ENCODE measurements at regions not wholly inside any gene's neighbourhood (a gene's known extent, or its start where the extent isn't known, plus 50 kb on each side); places are given as distances from the start of the nearest gene placed in this dataset.
A peak's percentile ranks its signal among the peaks of the same experiment; 100 is the strongest.

GRCh38 chr2:136395582-136395981, 277.6 kb upstream of the CXCR4 start:
- no peak for DNase-seq

- DNase-seq, result no peak
Measured at GRCh38 chr2:136394136-136395060, 276.4 kb upstream of the CXCR4 start.

GRCh38 chr2:136393514-136393913, 275.6 kb upstream of the CXCR4 start:
- no peak for DNase-seq

- DNase-seq, result no peak
Measured at GRCh38 chr2:136392897-136393505, 275.1 kb upstream of the CXCR4 start.

- DNase-seq, result no peak
Measured at GRCh38 chr2:136389809-136390208, 271.9 kb upstream of the CXCR4 start.

- DNase-seq, result no peak
Measured at GRCh38 chr2:136386046-136386445, 268.1 kb upstream of the CXCR4 start.

GRCh38 chr2:136384531-136385303, 266.8 kb upstream of the CXCR4 start:
- DNase-seq, result peak; percentile 3

GRCh38 chr2:136383167-136383566, 265.2 kb upstream of the CXCR4 start:
- DNase-seq, result no peak

GRCh38 chr2:136381722-136382633, 264.0 kb upstream of the CXCR4 start:
- no peak for DNase-seq

- DNase-seq, result no peak
Measured at GRCh38 chr2:136381245-136381644, 263.3 kb upstream of the CXCR4 start.

GRCh38 chr2:136378712-136379595, 261.0 kb upstream of the CXCR4 start:
- peak; percentile 8 for DNase-seq

GRCh38 chr2:136377423-136378382, 259.8 kb upstream of the CXCR4 start:
- DNase-seq, result no peak

GRCh38 chr2:136376798-136377211, 258.9 kb upstream of the CXCR4 start:
- no peak for DNase-seq

- no peak for DNase-seq
Measured at GRCh38 chr2:136376211-136376610, 258.3 kb upstream of the CXCR4 start.

GRCh38 chr2:136375017-136375901, 257.3 kb upstream of the CXCR4 start:
- no peak for DNase-seq

- DNase-seq, result no peak
Measured at GRCh38 chr2:136373841-136374240, 255.9 kb upstream of the CXCR4 start.

- DNase-seq, result no peak
Measured at GRCh38 chr2:136373029-136373428, 255.1 kb upstream of the CXCR4 start.

- DNase-seq, result no peak
Measured at GRCh38 chr2:136363900-136364299, 246.0 kb upstream of the CXCR4 start.

- DNase-seq, result no peak
Measured at GRCh38 chr2:136363470-136363869, 245.5 kb upstream of the CXCR4 start.

Measured in fibroblast of skin of right biceps (primary cell).